CD14-positive monocyte (primary cell): ENCODE measurements at regions not wholly inside any gene's neighbourhood (a gene's known extent, or its start where the extent isn't known, plus 50 kb on each side); places are given as distances from the start of the nearest gene placed in this dataset.
"Not testable (repeated sequence)": the region's sequence is repeated elsewhere in the genome, so short reads cannot be mapped to it uniquely, and the experiment has no call there.

ENCODE experiments used
- DNase-seq, 3 donors: peaks; one replicate each; pipeline ENCODE4 v3.0.0-alpha.2; 2011 to 2022
- H2AFZ ChIP-seq: 2 replicates; pipeline ENCODE4 v1.6.0; 2012; ENCODE audit warnings: mild to moderate bottlenecking, low read depth, low read length, inconsistent platforms; ENCODE audit not compliant: insufficient read depth, poor library complexity, severe bottlenecking
- H3K27ac ChIP-seq, 2 donors: 1 replicate in 1 of 2; 2 replicates in 1 of 2; pipeline ENCODE4 v1.5.1; 2012 to 2013; ENCODE audit warnings: low read length in 2 of 2, control low read depth in 1 of 2, inconsistent platforms in 1 of 2, low read depth in 1 of 2, mild to moderate bottlenecking in 1 of 2
- H3K27me3 ChIP-seq, 2 donors: one replicate each; pipeline versions ENCODE4 v1.6.0 to v1.6.1; 2011 to 2013; ENCODE audit warnings: low read length in 2 of 2; ENCODE audit not compliant: control insufficient read depth in 2 of 2, insufficient read depth in 2 of 2
- H3K36me3 ChIP-seq, 2 donors: replicated peaks in 1 of 2; 1 replicate in 1 of 2; 2 replicates in 1 of 2; pipeline versions ENCODE4 v1.5.1 to v1.6.1; 2012 to 2013; ENCODE audit warnings: low read length in 2 of 2, control low read depth in 1 of 2, inconsistent platforms in 1 of 2, mild to moderate bottlenecking in 1 of 2; ENCODE audit not compliant: insufficient read depth in 2 of 2, control insufficient read depth in 1 of 2
- H3K4me1 ChIP-seq, 2 donors: 1 replicate in 1 of 2; 2 replicates in 1 of 2; pipeline versions ENCODE4 v1.5.1 to v1.6.1; 2012 to 2013; ENCODE audit warnings: low read length in 2 of 2, control low read depth in 1 of 2, inconsistent platforms in 1 of 2, mild to moderate bottlenecking in 1 of 2, moderate library complexity in 1 of 2; ENCODE audit not compliant: insufficient read depth in 2 of 2, control insufficient read depth in 1 of 2
- H3K4me2 ChIP-seq: replicated peaks from 2 replicates; pipeline ENCODE3; 2012; ENCODE audit warnings: low read length, moderate library complexity, mild to moderate bottlenecking; ENCODE audit not compliant: poor library complexity, severe bottlenecking; ENCODE audit errors: extremely low read depth
- H3K4me3 ChIP-seq, 3 experiments: fragments of 200-600 bp in 1 of 3; sonication (generic) in 1 of 3; replicated peaks in 1 of 3; 1 replicate in 2 of 3; 2 replicates in 1 of 3; pipeline ENCODE4 v1.5.1; 2011 to 2013; ENCODE audit warnings: low read length in 3 of 3, mild to moderate bottlenecking in 3 of 3, control low read depth in 2 of 3, low read depth in 2 of 3, inconsistent platforms in 1 of 3, moderate library complexity in 1 of 3
- H3K79me2 ChIP-seq: 2 replicates; pipeline ENCODE4 v1.6.0; 2012; ENCODE audit warnings: mild to moderate bottlenecking, control low read depth, inconsistent platforms, low read length, moderate library complexity; ENCODE audit not compliant: insufficient read depth
- H3K9ac ChIP-seq: 2 replicates; pipeline ENCODE4 v1.6.0; 2017; ENCODE audit warnings: low read length, mild to moderate bottlenecking; ENCODE audit not compliant: insufficient read depth, poor library complexity, severe bottlenecking
- H3K9me3 ChIP-seq, 2 donors: replicated peaks in 1 of 2; 1 replicate in 1 of 2; 2 replicates in 1 of 2; pipeline versions ENCODE4 v1.5.1 to v1.6.1; 2012 to 2013; ENCODE audit warnings: low read length in 2 of 2, control low read depth in 1 of 2; ENCODE audit not compliant: control insufficient read depth in 1 of 2, insufficient read depth in 1 of 2
- H4K20me1 ChIP-seq: 2 replicates; pipeline ENCODE4 v1.6.0; 2012; ENCODE audit warnings: mild to moderate bottlenecking, low read length, control low read depth, moderate library complexity; ENCODE audit not compliant: insufficient read depth
- H3K27ac Mint-ChIP-seq, 7 donors: one replicate each; pipeline ENCODE4 v1.8.0; 2020; ENCODE audit warnings: mild to moderate bottlenecking in 7 of 7, mixed read lengths in 7 of 7, moderate library complexity in 6 of 7, inconsistent platforms in 2 of 7
- H3K27me3 Mint-ChIP-seq, 3 donors: one replicate each; pipeline ENCODE4 v1.8.0; 2021 to 2022; ENCODE audit warnings: low read depth in 3 of 3, mild to moderate bottlenecking in 3 of 3, mixed read lengths in 3 of 3, moderate library complexity in 3 of 3, inconsistent platforms in 1 of 3
- H3K36me3 Mint-ChIP-seq, 2 donors: one replicate each; pipeline ENCODE4 v1.8.0; 2020; ENCODE audit warnings: mixed read lengths in 2 of 2, inconsistent platforms in 1 of 2, mild to moderate bottlenecking in 1 of 2
- H3K4me1 Mint-ChIP-seq: one replicate; pipeline ENCODE4 v1.8.0; 2020; ENCODE audit warnings: mild to moderate bottlenecking, mixed read lengths
- H3K4me3 Mint-ChIP-seq, 2 donors: one replicate each; pipeline ENCODE4 v1.8.0; 2020; ENCODE audit warnings: mild to moderate bottlenecking in 2 of 2, mixed read lengths in 2 of 2, moderate library complexity in 1 of 2
- H3K9me3 Mint-ChIP-seq, 7 donors: one replicate each; pipeline ENCODE4 v1.8.0; 2020 to 2022; ENCODE audit warnings: mixed read lengths in 7 of 7, mild to moderate bottlenecking in 6 of 7, moderate library complexity in 6 of 7, inconsistent platforms in 2 of 7
- WGBS: methylation state at CpG from one replicate; pipeline ENCODE4 v1.1.5; 2013; ENCODE audit warnings: missing lambda C conversion rate; ENCODE audit not compliant: insufficient coverage; 5-methylcytosine and 5-hydroxymethylcytosine counted together
- intact Hi-C, 2 donors: fragments of 100-400 bp; cut with micrococcal nuclease; formaldehyde crosslinking; loops; one replicate each; pipeline versions ENCODE4 v1.15.0 to v1.15.1; 2023
- TF ChIP-seq, protein P1 (sequence below): fragments of 200-600 bp; IDR thresholded peaks from one replicate; pipeline ENCODE4 v1.8.0; 2022; ENCODE audit warnings: antibody characterized with exemption, mild to moderate bottlenecking

DNA sequence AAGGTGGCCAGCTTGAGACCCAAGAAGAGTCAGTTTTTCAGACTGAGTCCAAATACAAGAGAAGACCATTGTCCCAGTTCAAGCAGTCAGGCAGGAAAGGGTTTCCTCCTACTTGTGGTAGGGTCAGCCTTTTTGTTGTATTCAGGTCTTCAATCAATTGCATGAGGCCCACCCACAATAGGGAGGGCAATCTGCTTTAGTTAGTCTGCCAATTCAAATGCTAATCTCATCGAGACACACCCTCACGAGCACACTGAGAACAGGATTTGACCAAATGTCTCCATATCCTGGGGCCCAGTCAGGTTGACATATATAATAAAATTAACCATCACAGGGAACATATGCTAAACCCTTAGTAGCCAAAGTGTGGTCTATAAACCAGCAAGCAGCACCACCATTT is 75.3 kb upstream of the FRMPD3 start:
- Histone ChIP-seq H3K4me3 (no peak overlapping the region), H3K9ac (no peak overlapping the region), H3K4me1 (no peaks in the 10 kb centered on the region), H3K79me2 (no peaks in the 10 kb centered on the region), H3K27me3 (no peaks in the 10 kb centered on the region), H3K27ac (no peak overlapping the region), H4K20me1 (no peaks in the 10 kb centered on the region), H2AFZ (no peak overlapping the region), H3K36me3 (no peaks in the 10 kb centered on the region), H3K9me3 (no peaks in the 10 kb centered on the region), H3K4me2 (no peak overlapping the region)
- Mint-ChIP-seq H3K27me3 (peaks cover 0 to 3% (median 0%) of the 10 kb centered on the region in 3 donors), H3K4me1 (no peaks in the 10 kb centered on the region), H3K36me3 (no peaks in the 10 kb centered on the region), H3K9me3 (peaks cover 0 to 2% (median 0%) of the 10 kb centered on the region in 7 donors), H3K27ac (no peak overlapping the region), H3K4me3 (no peak overlapping the region)
- no peak for DNase-seq
- intact Hi-C loops: no loop called here
- whole genome bisulfite sequencing: no CpG with 5 or more reads among the region's 2 CpGs
- TF ChIP-seq, protein P1, sequence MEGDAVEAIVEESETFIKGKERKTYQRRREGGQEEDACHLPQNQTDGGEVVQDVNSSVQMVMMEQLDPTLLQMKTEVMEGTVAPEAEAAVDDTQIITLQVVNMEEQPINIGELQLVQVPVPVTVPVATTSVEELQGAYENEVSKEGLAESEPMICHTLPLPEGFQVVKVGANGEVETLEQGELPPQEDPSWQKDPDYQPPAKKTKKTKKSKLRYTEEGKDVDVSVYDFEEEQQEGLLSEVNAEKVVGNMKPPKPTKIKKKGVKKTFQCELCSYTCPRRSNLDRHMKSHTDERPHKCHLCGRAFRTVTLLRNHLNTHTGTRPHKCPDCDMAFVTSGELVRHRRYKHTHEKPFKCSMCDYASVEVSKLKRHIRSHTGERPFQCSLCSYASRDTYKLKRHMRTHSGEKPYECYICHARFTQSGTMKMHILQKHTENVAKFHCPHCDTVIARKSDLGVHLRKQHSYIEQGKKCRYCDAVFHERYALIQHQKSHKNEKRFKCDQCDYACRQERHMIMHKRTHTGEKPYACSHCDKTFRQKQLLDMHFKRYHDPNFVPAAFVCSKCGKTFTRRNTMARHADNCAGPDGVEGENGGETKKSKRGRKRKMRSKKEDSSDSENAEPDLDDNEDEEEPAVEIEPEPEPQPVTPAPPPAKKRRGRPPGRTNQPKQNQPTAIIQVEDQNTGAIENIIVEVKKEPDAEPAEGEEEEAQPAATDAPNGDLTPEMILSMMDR: no peak

DNA sequence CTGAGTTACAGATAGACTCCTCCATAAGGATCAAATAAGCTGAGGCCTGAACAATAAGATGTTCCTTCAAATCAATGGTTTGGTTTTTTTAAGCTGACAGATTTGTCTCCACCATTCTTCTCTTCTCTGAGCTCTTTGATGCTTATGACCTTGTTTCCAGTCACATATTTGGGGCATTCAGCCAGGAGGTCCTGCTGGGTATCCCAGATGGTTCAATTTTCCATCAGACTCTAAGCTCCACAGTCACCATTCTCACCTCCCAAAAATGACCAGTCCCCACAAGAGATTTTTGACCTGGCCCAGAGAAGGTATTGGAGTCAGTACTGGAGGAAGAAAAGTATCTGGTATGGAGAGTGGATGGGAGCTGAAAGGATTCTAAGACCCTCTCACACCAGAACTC is 74.6 kb upstream of the FRMPD3 start:
- no peaks in the 10 kb centered on the region for H3K4me1 Mint-ChIP-seq
- Histone ChIP-seq H3K79me2 (no peaks in the 10 kb centered on the region), H3K4me2 (no peak overlapping the region), H3K4me3 (no peak overlapping the region), H4K20me1 (no peaks in the 10 kb centered on the region), H3K4me1 (no peaks in the 10 kb centered on the region), H3K9me3 (no peaks in the 10 kb centered on the region), H3K27me3 (no peaks in the 10 kb centered on the region), H3K9ac (no peak overlapping the region), H3K27ac (no peak overlapping the region), H2AFZ (no peak overlapping the region), H3K36me3 (no peaks in the 10 kb centered on the region)
- H3K36me3 Mint-ChIP-seq: no peaks in the 10 kb centered on the region
- no peak for DNase-seq
- H3K27ac Mint-ChIP-seq: no peak overlapping the region
- intact Hi-C loops: no loop called here
- H3K4me3 Mint-ChIP-seq: no peak overlapping the region
- TF ChIP-seq, protein P1: no peak
- peaks cover 0 to 3% (median 0%) of the 10 kb centered on the region in 3 donors for H3K27me3 Mint-ChIP-seq
- H3K9me3 Mint-ChIP-seq: peaks cover 0 to 2% (median 0%) of the 10 kb centered on the region in 7 donors

DNA sequence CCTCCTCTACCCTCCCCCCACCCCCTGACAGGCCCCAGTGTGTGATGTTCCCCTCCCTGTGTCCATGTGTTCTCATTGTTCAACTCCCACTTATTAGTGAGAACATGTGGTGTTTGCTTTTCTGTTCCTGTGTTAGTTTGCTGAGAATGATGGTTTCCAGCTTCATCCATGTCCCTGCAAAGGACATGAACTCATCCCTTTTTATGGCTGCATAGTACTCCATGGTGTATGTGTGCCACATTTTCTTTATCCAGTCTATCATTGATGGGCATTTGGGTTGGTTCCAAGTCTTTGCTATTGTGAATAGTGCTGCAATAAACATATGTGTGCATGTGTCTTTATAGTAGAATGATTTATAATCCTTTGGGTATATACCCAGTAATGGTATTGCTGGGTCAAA is 73.3 kb upstream of the FRMPD3 start:
- H4K20me1 ChIP-seq, H3K4me3 Mint-ChIP-seq, H3K36me3 Mint-ChIP-seq, H3K4me1 ChIP-seq, intact Hi-C loops, H2AFZ ChIP-seq, H3K4me2 ChIP-seq, H3K4me1 Mint-ChIP-seq, H3K27ac Mint-ChIP-seq, H3K9me3 ChIP-seq, H3K27me3 Mint-ChIP-seq, DNase-seq, H3K4me3 ChIP-seq, H3K79me2 ChIP-seq, H3K36me3 ChIP-seq, H3K9ac ChIP-seq, H3K27me3 ChIP-seq, H3K9me3 Mint-ChIP-seq, H3K27ac ChIP-seq: not testable (repeated sequence)
